Astrocyte (in vitro differentiated cells and primary cell): ENCODE measurements at regions not wholly inside any gene's neighbourhood (a gene's known extent, or its start where the extent isn't known, plus 50 kb on each side); places are given as distances from the start of the nearest gene placed in this dataset.

Experiments used
- EZH2 ChIP-seq: IDR thresholded peaks from 2 replicates; pipeline ENCODE4 v1.6.1; 2012; ENCODE audit warnings: mild to moderate bottlenecking, low read length, inconsistent platforms; ENCODE audit not compliant: insufficient read depth
- TF ChIP-seq, protein P1 (sequence below): IDR thresholded peaks from 2 replicates; pipeline ENCODE4 v1.5.1; 2011; ENCODE audit warnings: low read depth, mild to moderate bottlenecking, inconsistent platforms, low read length, moderate library complexity; ENCODE audit not compliant: insufficient read depth

DNA sequence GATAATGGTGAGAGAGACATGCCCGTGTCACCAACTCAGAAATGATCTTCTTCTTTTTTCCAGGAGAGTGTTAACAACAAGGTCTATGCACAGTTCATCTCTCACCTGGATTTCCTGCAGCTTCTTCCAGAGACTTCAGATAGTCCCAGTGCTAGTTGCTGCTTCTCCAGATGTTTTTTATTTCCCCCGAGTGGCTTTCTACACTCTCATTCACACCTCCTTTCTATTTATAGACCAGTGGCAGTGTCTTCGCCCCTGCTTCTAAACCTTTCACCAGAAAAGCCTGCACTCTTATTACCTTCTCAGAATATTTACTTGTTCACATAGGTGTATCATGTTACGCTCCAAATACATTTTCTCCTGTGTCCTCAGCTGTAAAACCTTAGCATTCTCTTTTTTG is 558.8 kb upstream of the CHAC2 start:
- TF ChIP-seq, protein P1, sequence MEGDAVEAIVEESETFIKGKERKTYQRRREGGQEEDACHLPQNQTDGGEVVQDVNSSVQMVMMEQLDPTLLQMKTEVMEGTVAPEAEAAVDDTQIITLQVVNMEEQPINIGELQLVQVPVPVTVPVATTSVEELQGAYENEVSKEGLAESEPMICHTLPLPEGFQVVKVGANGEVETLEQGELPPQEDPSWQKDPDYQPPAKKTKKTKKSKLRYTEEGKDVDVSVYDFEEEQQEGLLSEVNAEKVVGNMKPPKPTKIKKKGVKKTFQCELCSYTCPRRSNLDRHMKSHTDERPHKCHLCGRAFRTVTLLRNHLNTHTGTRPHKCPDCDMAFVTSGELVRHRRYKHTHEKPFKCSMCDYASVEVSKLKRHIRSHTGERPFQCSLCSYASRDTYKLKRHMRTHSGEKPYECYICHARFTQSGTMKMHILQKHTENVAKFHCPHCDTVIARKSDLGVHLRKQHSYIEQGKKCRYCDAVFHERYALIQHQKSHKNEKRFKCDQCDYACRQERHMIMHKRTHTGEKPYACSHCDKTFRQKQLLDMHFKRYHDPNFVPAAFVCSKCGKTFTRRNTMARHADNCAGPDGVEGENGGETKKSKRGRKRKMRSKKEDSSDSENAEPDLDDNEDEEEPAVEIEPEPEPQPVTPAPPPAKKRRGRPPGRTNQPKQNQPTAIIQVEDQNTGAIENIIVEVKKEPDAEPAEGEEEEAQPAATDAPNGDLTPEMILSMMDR, result no peak
- TF ChIP-seq EZH2, result no peak
